GM12865 (cell line): ENCODE measurements at regions not wholly inside any gene's neighbourhood (a gene's known extent, or its start where the extent isn't known, plus 50 kb on each side); places are given as distances from the start of the nearest gene placed in this dataset.

Experiments
- DNase-seq: peaks from one replicate; pipeline ENCODE4 v3.0.0; 2010; ENCODE audit warnings: low read depth
- H3K4me3 ChIP-seq: 2 replicates; pipeline ENCODE4 v1.5.1; 2011; ENCODE audit warnings: mild to moderate bottlenecking, low read depth, low read length, control low read depth
- CTCF ChIP-seq: IDR thresholded peaks from 2 replicates; pipeline ENCODE4 v1.5.1; 2011; ENCODE audit warnings: low read length, control low read depth, low read depth, inconsistent platforms; ENCODE audit not compliant: insufficient read depth; ENCODE audit errors: missing control alignments

- no peak for TF ChIP-seq CTCF
- H3K4me3 ChIP-seq = no peak overlapping the region
- no peak for DNase-seq
These were observed 61.2 kb upstream of the DIO3 start for GRCh38 chr14:101500061-101500460.

GRCh38 chr14:101500681-101501080 lies 60.6 kb upstream of the DIO3 start:
- H3K4me3 ChIP-seq = no peak overlapping the region
- DNase-seq = no peak
- no peak for TF ChIP-seq CTCF

- TF ChIP-seq CTCF = no peak
- DNase-seq = no peak
- no peak overlapping the region for H3K4me3 ChIP-seq
These were observed 60.0 kb upstream of the DIO3 start for GRCh38 chr14:101501341-101501740.

GRCh38 chr14:101501858-101502615 lies 59.3 kb upstream of the DIO3 start:
- DNase-seq = no peak
- TF ChIP-seq CTCF = no peak
- no peak overlapping the region for H3K4me3 ChIP-seq

GRCh38 chr14:101502761-101503392 lies 58.4 kb upstream of the DIO3 start:
- no peak for TF ChIP-seq CTCF
- no peak for DNase-seq
- no peak overlapping the region for H3K4me3 ChIP-seq

- no peak for TF ChIP-seq CTCF
- no peak for DNase-seq
- no peak overlapping the region for H3K4me3 ChIP-seq
These were observed 57.7 kb upstream of the DIO3 start for GRCh38 chr14:101503431-101504095.
